ENCODE measurements at regions not wholly inside any gene's neighbourhood (a gene's known extent, or its start where the extent isn't known, plus 50 kb on each side); places are given as distances from the start of the nearest gene placed in this dataset.

GRCh38 chr11:23134627-23135026, 274.4 kb upstream of the CCDC179 start:
- TF ChIP-seq, protein P1, sequence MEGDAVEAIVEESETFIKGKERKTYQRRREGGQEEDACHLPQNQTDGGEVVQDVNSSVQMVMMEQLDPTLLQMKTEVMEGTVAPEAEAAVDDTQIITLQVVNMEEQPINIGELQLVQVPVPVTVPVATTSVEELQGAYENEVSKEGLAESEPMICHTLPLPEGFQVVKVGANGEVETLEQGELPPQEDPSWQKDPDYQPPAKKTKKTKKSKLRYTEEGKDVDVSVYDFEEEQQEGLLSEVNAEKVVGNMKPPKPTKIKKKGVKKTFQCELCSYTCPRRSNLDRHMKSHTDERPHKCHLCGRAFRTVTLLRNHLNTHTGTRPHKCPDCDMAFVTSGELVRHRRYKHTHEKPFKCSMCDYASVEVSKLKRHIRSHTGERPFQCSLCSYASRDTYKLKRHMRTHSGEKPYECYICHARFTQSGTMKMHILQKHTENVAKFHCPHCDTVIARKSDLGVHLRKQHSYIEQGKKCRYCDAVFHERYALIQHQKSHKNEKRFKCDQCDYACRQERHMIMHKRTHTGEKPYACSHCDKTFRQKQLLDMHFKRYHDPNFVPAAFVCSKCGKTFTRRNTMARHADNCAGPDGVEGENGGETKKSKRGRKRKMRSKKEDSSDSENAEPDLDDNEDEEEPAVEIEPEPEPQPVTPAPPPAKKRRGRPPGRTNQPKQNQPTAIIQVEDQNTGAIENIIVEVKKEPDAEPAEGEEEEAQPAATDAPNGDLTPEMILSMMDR (IDR thresholded peaks at IDR 0.05): no peak
- TF ChIP-seq POLR2A (IDR thresholded peaks at IDR 0.05): no peak

Measured in esophagus squamous epithelium (tissue), 4 donors.